ENCODE measurements at regions not wholly inside any gene's neighbourhood (a gene's known extent, or its start where the extent isn't known, plus 50 kb on each side); places are given as distances from the start of the nearest gene placed in this dataset.

DNA sequence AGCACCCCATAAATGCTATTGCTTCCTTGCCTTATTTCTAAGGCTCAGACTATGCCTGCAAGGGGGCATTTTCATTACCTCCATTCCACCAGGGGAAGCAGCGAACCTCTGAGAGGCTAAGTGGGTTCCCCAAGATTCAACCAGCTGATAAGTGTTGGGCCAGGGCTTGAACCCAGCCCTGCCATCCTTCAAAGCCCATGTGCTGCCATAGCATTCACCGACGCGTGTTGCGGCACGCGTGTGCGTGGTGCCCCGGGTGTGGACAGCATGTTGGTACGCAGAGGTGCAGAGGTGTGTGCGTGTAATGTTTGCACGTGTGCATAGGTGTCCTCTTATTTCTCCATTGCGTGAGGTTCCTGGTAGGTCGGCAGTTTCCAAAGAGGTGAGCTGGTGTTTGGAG, 66.0 kb upstream of the PPARA start:
- Histone ChIP-seq H3K27me3 (ENCODE audit: insufficient read depth, low read length) (no peaks in the 10 kb centered on the region), H4K20me1 (ENCODE audit: control insufficient read depth, insufficient read depth, insufficient read length) (no peaks in the 10 kb centered on the region), H4K5ac (ENCODE audit: insufficient read length, low read depth, low read length) (no peak overlapping the region), H3K23ac (ENCODE audit: insufficient read length, low read depth, low read length) (no peak overlapping the region), H3K9ac (ENCODE audit: extremely low read depth, insufficient read length, low read length) (no peak overlapping the region), H4K91ac (ENCODE audit: insufficient read length, low read depth, low read length) (no peak overlapping the region), H3K14ac (ENCODE audit: insufficient read depth, low read length) (no peak overlapping the region), H2AK5ac (ENCODE audit: insufficient read length, low read length) (no peak overlapping the region), H2BK12ac (ENCODE audit: insufficient read length, low read depth, low read length) (no peak overlapping the region), H3K18ac (ENCODE audit: insufficient read length, low read depth, low read length) (no peak overlapping the region), H4K8ac (replicated peaks; ENCODE audit: insufficient read length, low read depth, low read length) (no peak overlapping the region), H3K56ac (ENCODE audit: insufficient read length, low read depth, low read length) (no peak overlapping the region), H3K79me2 (ENCODE audit: insufficient read depth, low read length) (peaks cover 5% of the 10 kb centered on the region; the same call in 1 of the 2 replicates), H3K23me2 (ENCODE audit: insufficient read length, low read depth, low read length, poor library complexity, severe bottlenecking) (no peaks in the 10 kb centered on the region), H3K4me1 (ENCODE audit: insufficient read depth, low read length) (no peaks in the 10 kb centered on the region), H2BK15ac (ENCODE audit: low read depth, low read length) (no peak overlapping the region), H2BK5ac (ENCODE audit: insufficient read length, low read length) (no peak overlapping the region), H2BK20ac (ENCODE audit: low read depth, low read length, poor library complexity, severe bottlenecking) (no peak overlapping the region), H3K79me1 (ENCODE audit: insufficient read depth, low read depth, low read length, poor library complexity, severe bottlenecking) (no peaks in the 10 kb centered on the region), H3K9me3 (ENCODE audit: control insufficient read depth, low read depth, low read length) (no peaks in the 10 kb centered on the region), H3K4ac (ENCODE audit: low read depth, low read length) (no peak overlapping the region), H3K27ac (ENCODE audit: insufficient read length, low read depth, low read length) (no peak overlapping the region), H3K4me2 (ENCODE audit: insufficient read depth, insufficient read length, low read length) (no peak overlapping the region), H2AFZ (ENCODE audit: low read length) (no peak overlapping the region), H2BK120ac (ENCODE audit: low read depth, low read length, poor library complexity, severe bottlenecking) (no peak overlapping the region), H3T11ph (ENCODE audit: low read length) (no peak overlapping the region)
- no peak overlapping the region for H3K27ac Mint-ChIP-seq
- TF ChIP-seq, protein P1, sequence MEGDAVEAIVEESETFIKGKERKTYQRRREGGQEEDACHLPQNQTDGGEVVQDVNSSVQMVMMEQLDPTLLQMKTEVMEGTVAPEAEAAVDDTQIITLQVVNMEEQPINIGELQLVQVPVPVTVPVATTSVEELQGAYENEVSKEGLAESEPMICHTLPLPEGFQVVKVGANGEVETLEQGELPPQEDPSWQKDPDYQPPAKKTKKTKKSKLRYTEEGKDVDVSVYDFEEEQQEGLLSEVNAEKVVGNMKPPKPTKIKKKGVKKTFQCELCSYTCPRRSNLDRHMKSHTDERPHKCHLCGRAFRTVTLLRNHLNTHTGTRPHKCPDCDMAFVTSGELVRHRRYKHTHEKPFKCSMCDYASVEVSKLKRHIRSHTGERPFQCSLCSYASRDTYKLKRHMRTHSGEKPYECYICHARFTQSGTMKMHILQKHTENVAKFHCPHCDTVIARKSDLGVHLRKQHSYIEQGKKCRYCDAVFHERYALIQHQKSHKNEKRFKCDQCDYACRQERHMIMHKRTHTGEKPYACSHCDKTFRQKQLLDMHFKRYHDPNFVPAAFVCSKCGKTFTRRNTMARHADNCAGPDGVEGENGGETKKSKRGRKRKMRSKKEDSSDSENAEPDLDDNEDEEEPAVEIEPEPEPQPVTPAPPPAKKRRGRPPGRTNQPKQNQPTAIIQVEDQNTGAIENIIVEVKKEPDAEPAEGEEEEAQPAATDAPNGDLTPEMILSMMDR (conservative IDR thresholded peaks at IDR 0.05), result no peak
- no peaks in the 10 kb centered on the region; a peak in 1 of 4 replicates for H3K4me1 Mint-ChIP-seq
- no peak for DNase-seq
- H3K27me3 Mint-ChIP-seq (ENCODE audit: low read depth), result no peaks in the 10 kb centered on the region; the same call in 1 of the 2 replicates
- no peaks in the 10 kb centered on the region for H3K9me3 Mint-ChIP-seq
- no peaks in the 10 kb centered on the region for H3K36me3 Mint-ChIP-seq (ENCODE audit: insufficient read depth in 1 of 3, low read depth in 3 of 3)
- WGBS (ENCODE audit: extremely low coverage, insufficient read length, low lambda C conversion rate), result no CpG with 5 or more reads among the region's 14 CpGs
- no peak overlapping the region for H3K4me3 Mint-ChIP-seq
